ENCODE measurements at regions not wholly inside any gene's neighbourhood (a gene's known extent, or its start where the extent isn't known, plus 50 kb on each side); places are given as distances from the start of the nearest gene placed in this dataset.

DNA sequence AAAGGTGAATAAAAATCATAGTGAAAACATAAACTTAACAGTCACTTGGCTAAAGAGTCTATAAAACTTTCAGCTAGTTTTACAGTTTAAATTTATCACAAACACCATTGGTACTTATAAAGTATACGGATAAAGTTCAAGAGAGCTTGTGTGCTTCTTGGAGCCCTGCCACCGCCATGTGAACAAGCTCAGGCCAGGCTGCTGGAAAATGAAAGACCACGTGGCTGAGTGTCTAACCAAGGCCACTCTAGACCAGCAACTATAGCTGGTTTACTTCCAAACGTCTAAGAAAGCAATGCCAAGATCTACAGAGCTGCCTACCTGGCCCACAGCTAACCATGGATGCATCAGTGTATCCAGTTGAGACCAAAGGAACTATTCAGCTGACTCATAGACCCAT lies 66.3 kb upstream of the API5 start:
- no peak for TF ChIP-seq POLR2A (IDR thresholded peaks at IDR 0.05)
- TF ChIP-seq, protein P1, sequence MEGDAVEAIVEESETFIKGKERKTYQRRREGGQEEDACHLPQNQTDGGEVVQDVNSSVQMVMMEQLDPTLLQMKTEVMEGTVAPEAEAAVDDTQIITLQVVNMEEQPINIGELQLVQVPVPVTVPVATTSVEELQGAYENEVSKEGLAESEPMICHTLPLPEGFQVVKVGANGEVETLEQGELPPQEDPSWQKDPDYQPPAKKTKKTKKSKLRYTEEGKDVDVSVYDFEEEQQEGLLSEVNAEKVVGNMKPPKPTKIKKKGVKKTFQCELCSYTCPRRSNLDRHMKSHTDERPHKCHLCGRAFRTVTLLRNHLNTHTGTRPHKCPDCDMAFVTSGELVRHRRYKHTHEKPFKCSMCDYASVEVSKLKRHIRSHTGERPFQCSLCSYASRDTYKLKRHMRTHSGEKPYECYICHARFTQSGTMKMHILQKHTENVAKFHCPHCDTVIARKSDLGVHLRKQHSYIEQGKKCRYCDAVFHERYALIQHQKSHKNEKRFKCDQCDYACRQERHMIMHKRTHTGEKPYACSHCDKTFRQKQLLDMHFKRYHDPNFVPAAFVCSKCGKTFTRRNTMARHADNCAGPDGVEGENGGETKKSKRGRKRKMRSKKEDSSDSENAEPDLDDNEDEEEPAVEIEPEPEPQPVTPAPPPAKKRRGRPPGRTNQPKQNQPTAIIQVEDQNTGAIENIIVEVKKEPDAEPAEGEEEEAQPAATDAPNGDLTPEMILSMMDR (IDR thresholded peaks at IDR 0.05 in 4 of 5, conservative IDR thresholded peaks at IDR 0.05 in 1 of 5): no peak
